GM19438 (cell line): ENCODE measurements at regions not wholly inside any gene's neighbourhood (a gene's known extent, or its start where the extent isn't known, plus 50 kb on each side); places are given as distances from the start of the nearest gene placed in this dataset.

Experiments used
- ATAC-seq: cut with Tn5 transposase; IDR thresholded peaks from one replicate; pipeline ENCODE4 v1.9.1; 2021; ENCODE audit warnings: low read depth; ENCODE audit not compliant: unreplicated experiment

DNA sequence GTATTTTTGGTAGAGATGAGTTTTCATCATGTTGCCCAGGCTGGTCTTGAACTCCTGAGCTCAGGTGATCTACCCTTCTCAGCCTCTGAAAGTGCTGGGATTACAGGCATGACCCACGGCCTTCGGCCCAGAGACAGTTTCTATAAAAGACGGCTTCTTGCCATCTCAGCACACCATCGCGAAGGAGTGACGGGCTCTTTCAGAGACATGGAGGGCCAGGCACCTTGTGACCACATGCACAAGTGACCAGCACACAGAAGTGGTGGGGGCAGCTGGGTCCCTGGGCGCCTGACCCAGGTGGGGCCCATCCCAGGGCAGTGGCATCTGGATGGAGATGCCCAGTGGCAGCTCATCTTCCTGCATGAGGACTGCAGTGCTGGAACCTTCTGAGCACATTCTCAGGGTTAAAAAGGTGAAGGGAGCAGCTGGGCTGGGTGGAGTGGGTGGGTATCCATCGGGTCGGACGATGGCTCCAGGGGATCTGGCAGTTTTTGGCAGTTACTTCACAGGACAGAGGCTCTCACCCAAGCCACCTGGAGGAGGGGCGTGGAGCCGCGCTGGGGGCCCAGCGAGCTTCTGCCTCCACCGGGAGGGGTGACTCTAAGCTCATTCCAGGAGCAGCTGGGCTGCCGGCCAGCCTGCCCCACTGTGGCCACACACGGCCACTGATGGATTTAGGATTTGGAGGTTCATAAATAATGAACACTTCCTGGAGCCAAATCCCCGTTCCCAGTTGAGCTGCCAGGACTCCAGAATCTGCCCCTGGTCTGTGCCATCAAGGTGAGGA, 373.0 kb downstream of the CTTN start:
- no peak for ATAC-seq

DNA sequence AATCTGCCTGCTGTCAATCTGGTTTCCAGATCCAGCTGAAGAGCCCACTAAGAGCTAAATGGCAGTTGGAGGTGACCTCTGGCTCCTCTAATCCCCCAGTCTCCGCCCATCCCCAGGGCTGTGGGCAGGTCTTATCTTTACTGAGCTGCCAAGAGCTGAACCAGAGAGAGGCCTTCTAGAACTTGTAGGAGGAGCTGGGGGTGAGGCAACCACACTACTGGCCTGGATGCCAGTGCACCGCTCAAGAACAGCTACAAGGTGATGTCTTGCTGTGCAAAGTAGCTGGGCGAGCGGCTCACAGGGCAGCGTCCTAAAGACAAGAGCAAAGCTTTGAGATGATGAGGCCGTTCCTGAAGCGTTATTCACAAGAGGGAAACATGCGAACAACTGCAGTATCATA, 374.6 kb downstream of the CTTN start:
- ATAC-seq: no peak

DNA sequence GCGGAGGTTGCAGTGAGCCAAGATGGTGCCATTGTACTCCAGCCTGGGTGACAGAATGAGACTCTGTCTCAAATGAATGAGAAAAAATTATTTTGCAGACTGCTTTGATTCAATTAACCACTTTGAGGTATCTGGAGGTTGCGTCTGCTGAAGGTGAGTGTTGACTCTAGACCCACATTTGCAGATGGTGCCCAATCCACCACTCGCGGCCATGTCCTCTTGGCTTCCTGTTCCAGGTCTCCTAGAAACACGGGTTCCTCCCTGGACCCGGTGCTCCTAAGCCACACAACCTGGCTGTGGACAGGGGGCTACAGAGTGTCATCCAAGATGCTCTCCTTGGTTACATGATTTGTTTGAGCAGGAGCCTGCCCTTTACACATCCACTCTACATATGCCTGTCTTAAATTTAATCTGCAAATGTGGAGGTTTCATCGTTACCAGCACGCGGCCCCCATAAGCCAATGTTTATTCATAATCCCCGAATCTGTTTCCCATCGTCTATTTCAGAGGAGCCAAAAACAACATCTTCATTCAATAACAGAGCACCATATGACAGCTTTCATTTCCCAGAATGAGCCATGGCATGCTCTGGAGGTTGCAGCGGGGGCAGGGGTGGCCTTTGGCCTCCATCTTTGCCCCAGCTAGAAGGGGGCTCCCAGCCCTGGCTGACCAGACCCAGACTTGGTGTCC, 377.2 kb downstream of the CTTN start:
- no peak for ATAC-seq

DNA sequence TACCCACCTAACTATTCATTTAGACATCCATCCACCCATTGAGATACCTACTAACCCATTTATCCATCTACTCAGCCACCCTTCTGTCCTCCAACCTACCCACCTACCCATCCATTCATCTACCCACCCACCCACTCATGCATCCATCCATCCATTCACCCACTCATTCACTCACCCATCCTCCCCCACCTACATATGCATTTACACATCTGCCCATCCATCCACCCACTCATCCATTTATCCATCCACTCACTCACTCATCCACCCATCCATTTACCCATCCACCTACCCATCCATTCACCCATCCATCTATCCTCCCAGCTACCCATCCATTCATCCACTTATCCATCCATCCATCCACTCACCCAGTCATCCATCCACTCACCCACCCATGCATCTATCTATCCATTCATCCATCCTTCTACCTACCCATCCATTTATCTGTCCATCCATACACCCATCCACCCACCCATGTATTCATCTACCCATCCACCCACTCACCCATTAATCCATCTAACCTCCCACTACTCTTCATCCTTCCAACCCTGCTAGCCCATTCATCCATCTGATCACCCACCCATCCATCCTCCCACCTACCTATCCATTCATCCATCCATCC, 378.7 kb downstream of the CTTN start:
- ATAC-seq: no peak

DNA sequence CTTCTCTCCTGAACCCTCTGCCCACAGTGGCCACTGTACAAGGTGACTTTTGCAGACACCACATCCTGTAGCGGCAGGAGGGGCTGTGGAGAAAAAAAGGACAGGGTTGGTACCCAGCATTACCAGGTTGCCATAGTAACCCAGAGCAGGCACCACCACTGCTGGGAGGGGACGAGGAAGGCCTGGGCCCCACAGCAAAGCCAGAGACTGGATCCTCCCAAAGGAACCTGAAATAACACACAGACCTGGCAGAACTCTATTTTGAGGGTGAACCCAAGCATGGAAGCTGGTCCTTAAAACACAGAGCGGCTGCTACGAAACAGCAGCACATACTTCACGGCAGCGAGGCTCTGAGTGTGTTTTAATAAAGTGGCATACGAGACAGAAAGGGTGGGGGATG, 380.6 kb downstream of the CTTN start:
- no peak for ATAC-seq

DNA sequence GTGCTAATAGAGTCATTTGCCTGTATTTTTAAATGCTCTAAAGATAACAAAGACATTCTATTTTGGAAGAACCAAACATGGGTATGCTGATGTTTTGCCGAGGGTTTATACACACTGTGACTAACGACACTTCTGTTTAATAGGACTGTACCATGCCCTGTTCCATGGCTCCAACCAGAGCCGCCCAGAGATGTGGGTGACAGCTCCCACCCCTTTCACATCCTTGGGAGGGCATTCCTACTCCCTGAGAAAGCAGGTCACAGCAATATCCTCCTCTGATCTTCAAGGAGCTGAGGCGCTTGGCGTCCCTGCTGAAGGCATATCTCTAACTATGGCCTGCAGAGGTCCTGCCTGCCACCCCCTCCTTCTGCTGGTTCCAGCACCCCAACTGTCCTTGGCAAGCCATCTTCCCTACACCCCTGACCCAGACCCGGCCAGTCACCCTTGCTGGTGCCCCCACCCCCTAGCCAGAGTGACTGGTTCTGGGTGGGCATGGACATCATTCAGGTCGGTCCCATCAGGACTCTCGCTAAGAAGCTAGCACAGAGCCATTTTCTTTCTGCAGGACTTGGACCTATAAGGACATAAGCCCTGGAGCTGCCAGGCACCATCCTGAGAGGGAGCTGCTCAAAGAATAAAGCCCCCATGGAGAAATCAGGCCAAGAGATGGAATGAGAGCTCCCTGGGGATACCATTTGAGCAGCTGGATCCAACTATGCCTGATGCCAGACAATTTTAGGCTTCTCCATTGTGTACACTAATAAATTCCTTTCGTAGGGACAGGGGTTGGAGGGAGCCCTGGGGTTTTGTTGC, 381.3 kb downstream of the CTTN start:
- ATAC-seq: no peak

DNA sequence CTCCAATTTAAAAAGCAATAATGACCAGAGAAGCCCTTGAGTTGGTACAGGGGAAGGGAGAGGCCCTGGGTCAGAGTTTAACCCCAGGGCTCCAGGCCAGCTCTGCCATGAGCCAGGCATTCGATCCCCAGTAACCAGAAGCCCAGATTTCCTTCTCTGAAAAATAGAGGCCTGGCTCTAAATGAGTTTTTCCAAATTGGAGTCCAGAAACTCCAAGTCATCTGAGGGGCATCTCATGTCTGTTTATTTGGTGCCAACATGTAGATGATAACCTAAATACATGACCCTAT, 381.9 kb downstream of the CTTN start:
- no peak for ATAC-seq

DNA sequence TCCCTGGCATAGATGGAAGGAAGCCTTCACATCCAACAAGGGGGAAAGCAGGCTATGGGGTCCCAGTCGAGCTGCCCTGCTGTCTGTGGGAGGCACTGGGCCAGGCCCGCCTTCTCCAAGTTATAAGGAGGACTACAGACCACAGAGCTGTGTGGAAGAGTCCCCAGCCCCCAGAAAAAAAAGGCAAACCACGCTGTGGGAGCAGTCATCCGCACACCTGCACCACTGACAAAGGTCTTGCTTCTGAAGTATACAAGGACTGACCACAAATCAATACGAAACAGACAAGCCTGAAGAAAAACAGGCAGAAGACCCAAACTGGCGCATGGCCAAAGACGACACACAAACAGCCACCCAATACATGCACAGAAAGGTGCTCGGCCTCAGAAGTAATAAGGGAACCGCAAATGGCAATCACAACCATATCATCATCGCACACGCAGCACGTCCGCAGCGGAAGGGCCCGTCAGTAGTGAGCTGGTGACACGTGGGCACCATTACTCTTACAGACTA, 384.1 kb downstream of the CTTN start:
- no peak for ATAC-seq

DNA sequence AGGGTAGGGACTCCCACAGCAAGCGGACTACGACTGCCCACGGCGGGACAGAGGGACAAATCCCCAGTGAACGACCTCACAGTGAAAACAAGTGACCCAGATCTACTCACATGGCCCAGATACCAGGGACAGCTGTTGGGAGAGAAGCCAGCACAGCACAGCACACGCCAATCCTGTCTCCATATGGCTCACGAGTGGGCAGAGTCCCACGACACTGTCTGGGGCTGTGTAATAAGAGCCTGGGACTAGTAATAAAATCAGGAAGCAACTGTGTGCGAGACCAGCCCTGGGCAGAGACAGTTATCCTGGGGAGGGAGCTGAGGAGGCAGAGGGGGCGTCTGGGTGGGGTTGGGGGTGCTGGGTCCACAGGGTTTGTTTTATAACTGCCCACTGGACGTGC, 385.0 kb downstream of the CTTN start:
- no peak for ATAC-seq

DNA sequence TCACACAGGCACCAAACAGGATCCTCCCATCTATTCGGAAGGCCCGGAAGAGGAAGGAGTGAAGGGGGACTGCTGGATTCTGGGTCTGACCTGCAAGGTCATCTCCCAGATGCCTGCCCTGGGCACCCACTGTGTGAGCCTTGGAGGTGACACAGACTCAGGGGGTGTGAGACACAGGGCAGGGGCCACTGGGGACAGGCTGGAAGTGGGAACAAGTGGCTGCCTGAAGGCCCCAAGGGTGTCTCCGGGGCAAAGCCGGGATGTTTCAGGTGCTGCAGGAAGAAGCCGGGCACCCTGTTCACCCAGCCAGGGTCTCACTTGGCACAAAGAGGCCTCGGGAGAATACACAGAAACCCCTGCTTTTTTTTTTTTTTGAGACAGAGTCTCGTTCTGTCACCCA, 385.5 kb downstream of the CTTN start:
- no peak for ATAC-seq

DNA sequence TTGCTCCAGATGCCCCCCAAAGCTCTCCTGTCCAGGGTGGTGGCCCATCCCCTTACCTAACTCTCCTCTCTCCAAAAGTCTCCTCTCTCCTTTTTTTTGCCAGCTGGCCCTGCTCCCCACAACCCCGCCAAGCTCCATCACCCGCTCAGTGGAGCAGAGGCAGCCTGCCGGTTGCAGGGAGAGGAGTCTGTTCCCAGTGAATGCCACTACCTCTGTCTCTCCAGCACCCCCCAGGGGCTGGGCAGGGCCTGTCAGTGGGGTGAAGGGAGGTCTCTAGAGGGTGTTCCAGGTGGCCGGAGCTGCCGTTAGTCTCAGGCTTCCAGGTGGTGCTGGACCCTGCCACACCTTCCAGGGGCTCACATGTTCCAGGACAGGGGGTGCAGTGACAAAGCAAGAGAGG, 387.0 kb downstream of the CTTN start:
- ATAC-seq: no peak

DNA sequence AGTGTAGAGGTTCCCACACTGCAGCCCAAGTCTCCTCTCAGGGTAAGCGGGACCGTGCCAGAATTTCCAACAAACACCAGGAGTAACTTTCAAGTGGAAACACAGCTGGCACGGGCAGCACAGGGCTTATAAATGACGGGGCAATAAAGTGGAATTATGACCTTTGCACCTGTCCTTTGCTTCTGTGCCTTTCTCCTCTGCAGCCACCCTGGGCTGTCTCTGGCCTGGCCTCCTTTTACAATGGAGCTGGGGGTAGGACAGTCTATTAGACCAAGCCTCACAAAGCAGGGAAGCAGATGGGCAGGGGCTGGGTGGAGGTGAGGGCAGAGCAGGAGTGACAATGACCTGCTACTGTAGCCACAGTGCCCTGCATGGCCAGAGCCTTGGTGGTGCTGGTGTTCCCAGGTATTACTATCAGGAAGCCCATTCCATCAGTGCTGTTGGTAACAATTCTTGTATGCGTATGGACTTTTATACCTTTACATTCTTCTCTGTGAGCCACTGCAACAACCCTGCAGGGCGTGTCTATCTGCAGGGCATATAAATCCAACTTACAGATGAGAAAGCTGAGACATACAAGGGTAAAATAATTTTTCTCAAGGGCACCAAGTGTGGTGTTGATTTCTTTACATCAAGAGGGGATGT, 387.8 kb downstream of the CTTN start:
- no peak for ATAC-seq

DNA sequence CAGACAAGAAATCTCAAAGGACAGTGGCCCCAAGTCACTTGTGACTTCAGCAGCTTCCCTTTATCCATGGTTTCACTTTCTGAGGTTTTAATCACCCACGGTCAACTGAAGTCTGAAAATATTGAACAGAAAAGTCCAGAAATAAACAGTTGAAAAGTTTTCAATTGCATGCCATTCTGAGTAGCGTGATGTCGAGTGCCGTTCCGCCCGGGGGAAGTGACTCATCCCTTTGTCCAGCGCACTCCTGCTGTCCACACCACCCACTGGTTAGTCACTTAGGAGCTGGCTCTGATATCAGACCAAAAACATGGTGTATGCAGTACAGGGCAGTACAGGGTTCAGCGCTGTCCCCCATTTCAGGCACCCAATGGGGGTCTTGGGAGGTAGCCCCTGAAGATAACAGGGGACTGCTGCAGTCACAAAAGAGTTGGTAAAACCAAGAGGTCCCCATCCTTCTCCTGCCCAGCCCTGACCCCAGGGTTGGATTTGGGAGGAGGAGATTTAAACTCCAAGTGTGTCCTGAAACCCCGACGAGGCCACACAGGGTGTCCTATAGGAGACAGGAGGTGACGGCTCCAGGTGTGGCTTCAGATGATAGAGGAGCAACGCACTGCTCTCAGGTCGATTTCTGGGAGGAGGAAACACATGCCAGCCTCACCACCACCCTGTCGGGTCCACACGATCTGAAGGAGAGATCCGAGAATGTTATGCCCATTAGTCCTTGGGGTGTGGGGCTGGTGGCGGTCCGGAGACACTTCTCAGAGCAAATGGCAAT, 390.1 kb downstream of the CTTN start:
- ATAC-seq: no peak

DNA sequence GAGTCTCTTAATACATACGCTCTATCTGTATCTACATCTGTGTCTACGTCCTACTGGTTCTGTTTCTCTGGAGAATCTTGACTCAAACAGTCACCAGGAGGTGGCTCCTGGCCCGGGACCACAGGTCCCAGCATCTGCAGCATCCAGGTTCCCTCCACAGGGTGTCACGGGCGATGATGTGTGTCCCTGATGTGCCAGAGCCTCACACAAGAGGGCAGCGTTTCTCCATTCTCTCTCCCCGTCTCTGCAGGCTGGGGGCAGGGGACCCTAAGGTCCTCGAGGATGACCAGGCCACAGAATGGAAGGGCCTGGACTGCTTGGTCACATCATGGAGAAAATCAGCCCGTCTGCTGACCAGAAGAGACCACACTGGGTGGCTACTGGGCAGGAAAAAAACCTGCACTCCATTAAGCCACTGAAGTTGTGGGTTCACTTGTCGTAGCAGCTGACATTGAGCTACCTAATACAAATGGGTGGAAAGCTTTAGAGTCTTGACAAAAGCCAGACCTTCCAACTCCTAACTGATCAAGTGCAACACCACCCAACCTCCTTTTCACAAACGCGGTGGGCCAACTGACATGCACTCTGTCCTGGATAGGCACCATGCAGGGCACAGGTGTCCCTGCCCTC, 392.5 kb downstream of the CTTN start:
- no peak for ATAC-seq

DNA sequence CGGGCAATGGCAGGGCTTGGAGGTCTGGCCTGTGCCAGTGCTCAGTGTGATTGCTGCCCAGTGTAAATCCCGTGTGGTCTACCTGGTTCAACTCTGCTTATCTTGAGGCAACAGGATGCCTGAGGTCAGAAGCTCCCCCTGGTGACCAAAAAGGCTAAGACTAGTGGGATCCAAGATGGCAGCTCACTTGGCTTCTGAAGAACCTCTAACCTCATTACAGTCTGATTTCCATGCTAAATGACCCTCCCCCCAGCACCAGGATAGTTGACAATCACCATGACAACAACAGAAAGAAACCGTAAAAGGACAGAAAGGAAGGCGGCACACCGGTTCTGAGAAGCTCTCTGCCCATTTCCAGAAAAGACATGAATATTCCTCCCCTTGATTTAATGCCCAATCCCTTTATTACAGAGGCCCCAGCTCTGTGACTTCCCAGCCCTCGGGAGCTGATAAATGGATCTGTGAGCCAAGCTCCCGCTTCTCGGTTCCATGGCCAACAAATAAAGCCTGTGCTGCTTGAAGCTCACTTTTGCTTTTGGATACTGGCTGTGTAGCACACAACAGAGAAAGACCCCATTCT, 398.4 kb downstream of the CTTN start:
- ATAC-seq: no peak

DNA sequence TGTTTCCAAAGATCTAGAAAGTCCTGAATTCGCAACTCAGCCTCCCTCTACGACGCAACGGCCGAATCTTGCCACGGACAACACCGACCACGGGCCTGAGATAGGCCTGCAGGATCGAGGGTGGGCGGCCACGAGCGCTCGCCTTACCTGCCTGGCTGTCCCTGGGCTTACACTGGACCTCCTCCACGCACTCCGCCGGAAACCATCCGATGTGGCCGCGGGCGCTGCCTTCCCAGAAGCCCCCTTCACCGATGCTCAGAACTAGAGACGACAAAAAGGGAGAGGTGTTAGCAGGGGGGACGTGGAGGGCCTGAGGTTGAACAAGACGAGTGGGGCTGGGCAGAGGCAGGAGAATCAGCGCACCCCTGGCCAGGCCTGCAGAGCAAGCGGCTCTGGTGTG, 400.0 kb downstream of the CTTN start:
- no peak for ATAC-seq

DNA sequence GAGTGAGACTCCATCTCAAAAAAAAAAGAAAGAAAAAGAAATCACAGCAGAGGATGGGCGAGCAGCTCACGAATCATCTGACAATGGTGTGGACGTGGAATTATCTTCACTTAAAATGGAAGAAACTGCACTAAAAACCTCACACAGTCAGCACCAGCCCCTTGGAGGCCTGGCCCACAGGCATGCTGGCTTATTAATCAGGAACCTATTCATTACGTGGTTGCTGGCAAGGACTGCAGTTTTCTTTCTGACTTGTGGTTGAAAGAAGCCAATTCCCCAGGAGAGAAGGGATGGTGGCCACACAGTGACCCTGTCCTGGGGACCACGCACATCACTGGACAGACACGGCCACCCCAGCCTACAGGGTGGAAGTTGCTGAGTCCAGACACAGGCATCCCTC, 401.1 kb downstream of the CTTN start:
- ATAC-seq: no peak

DNA sequence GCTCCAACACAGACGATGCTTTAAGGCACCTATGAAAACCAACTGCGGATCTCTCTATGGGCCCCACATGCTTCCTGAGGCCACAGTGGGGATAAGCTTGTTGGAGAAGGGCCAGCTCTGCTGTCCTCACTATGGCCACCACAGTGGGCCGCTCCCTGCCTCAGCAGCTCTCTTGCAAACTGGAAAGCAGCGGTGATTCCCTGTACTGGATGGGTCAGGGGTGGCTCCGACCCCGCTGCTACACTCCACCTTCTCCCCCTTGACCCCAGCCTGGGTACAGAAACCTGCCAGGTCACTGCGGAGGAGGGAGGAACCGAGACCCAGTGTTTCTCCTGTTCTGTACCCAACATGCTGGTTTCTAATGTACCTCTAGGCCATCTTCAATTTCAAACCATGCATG, 403.9 kb downstream of the CTTN start:
- no peak for ATAC-seq
